GM12891 (cell line): ENCODE measurements at regions not wholly inside any gene's neighbourhood (a gene's known extent, or its start where the extent isn't known, plus 50 kb on each side); places are given as distances from the start of the nearest gene placed in this dataset.

Experiments
- POLR2A ChIP-seq: IDR thresholded peaks from 2 replicates; pipeline ENCODE4 v1.6.1; 2011; ENCODE audit warnings: low read depth, low read length, control low read depth
- POLR2AphosphoS5 ChIP-seq: IDR thresholded peaks from 2 replicates; pipeline ENCODE4 v1.6.1; 2011; ENCODE audit warnings: low read depth, low read length, control low read depth
- SPI1 ChIP-seq: IDR thresholded peaks from 2 replicates; pipeline ENCODE4 v1.6.1; 2011; ENCODE audit warnings: low read depth, low read length, control low read depth

DNA sequence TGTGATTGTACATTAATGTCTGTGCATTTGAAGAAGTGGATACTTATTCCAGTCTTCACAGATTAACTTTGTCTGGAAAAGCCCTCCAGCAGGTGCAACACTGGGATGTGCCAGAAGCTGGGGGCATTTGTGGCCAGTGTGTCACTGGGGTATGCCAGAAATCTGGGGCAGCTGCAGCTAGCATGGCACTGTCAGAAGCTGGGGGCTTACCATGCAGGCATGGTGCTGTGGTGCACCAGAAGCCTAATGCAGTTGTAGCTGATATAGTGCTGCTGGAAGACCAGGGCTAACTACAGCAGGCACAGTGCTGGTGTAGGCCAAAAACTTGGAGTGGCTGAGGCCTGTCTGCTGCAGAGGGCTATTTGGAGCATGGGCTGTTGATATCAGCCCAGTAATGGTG, 270.1 kb downstream of the STK31 start:
- TF ChIP-seq POLR2A (no peak), POLR2AphosphoS5 (no peak), SPI1 (no peak)
